ENCODE measurements at regions not wholly inside any gene's neighbourhood (a gene's known extent, or its start where the extent isn't known, plus 50 kb on each side); places are given as distances from the start of the nearest gene placed in this dataset.

DNA sequence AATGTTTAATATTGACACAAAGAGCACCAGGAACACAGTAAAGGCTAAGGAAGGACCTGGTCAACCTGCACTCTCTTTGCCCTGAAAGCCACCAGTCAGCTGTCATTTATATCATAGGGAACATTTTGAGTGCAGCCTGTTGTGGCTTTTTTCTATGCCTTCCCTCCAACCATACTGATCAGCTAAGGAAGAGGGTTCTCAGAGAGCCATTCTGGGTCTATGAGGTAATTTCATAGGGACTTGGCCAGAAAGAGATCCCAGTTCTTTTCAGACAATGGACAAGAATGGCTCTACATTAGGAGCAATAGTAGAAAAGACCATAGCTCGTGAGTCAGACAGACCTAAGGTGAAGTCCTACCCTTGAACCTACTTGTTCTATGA, 132.8 kb downstream of the CCDC34 start:
- TF ChIP-seq, protein P1, sequence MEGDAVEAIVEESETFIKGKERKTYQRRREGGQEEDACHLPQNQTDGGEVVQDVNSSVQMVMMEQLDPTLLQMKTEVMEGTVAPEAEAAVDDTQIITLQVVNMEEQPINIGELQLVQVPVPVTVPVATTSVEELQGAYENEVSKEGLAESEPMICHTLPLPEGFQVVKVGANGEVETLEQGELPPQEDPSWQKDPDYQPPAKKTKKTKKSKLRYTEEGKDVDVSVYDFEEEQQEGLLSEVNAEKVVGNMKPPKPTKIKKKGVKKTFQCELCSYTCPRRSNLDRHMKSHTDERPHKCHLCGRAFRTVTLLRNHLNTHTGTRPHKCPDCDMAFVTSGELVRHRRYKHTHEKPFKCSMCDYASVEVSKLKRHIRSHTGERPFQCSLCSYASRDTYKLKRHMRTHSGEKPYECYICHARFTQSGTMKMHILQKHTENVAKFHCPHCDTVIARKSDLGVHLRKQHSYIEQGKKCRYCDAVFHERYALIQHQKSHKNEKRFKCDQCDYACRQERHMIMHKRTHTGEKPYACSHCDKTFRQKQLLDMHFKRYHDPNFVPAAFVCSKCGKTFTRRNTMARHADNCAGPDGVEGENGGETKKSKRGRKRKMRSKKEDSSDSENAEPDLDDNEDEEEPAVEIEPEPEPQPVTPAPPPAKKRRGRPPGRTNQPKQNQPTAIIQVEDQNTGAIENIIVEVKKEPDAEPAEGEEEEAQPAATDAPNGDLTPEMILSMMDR (IDR thresholded peaks at IDR 0.05), result no peak
- TF ChIP-seq POLR2AphosphoS5 (IDR thresholded peaks at IDR 0.05), result no peak
- no peak for TF ChIP-seq EP300 (IDR thresholded peaks at IDR 0.05)

All from upper lobe of left lung (tissue), 4 donors.